Stimulated activated naive CD4-positive, alpha-beta T cell (primary cell): ENCODE measurements at regions not wholly inside any gene's neighbourhood (a gene's known extent, or its start where the extent isn't known, plus 50 kb on each side); places are given as distances from the start of the nearest gene placed in this dataset.
"Not testable (repeated sequence)": the region's sequence is repeated elsewhere in the genome, so short reads cannot be mapped to it uniquely, and the experiment has no call there.

Experiments used
- DNase-seq, 6 experiments: peaks; one replicate each; lab custom pipeline; 2025; lab: John Stamatoyannopoulos, UW

DNA sequence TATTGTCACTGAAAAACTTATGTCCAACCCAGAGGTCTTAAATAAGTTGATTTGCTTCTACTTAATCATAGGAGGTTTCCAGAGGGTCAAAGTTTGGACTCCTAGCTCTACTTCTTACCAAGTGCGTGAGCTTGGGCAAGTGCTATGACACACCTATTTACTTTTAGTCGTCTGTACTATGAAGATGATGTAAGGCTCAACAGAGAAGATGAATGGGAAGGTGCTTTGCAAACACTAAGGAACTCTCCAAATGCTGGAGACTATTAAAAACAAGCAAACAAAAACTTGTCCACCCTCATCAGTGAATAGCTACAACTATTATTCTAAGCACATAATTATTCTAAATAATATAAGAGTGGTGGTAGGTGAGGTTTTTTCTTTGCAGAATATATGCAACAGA lies 232.3 kb upstream of the USP24 start:
- DNase-seq = no peak

- no peak for DNase-seq
These were observed 231.2 kb upstream of the USP24 start for GRCh38 chr1:55446351-55446750.

- no peak for DNase-seq
These were observed 230.3 kb upstream of the USP24 start for GRCh38 chr1:55445416-55445815.

- DNase-seq = no peak
These were observed 229.5 kb upstream of the USP24 start for GRCh38 chr1:55444667-55445066.

- no peak for DNase-seq
These were observed 228.2 kb upstream of the USP24 start for GRCh38 chr1:55443175-55443915.

- no peak for DNase-seq
These were observed 226.3 kb upstream of the USP24 start for GRCh38 chr1:55441489-55441888.

DNA sequence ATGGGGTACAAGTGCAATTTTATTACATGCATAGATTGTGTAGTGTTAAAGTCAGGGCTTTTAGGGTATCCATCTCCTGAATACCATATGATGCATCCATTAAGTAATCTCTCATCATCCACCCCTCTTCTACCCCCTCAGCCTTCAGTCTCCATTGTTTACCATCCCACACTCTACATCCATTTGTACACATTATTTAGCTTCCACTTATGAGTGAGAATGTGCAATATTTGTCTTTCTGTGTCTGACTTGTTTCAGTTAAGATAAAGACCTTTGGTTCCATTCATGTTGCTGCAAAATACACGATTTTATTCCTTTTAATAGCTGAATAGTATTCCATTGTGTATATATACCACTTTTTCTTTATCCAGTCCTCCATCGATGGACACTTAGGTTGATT lies 222.5 kb upstream of the USP24 start:
- no peak for DNase-seq

DNA sequence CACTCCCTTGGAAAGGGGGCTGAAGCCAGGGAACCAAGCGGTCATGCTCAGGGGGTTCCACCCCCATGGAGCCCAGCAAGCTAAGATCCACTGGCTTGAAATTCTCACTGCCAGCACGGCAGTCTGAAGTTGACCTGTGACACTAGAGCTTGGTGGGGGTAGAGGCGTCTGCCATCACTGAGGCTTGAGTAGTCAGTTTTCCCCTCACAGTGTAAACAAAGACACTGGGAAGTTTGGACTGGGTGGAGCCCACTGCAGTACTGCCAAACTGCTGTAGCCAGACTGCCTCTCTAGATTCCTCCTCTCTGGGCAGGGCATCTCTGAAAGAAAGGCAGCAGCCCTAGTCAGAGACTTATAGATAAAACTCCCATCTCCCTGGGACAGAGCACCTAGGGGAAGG lies 215.6 kb upstream of the USP24 start:
- not testable (repeated sequence) for DNase-seq

- not testable (repeated sequence) for DNase-seq
These were observed 215.0 kb upstream of the USP24 start for GRCh38 chr1:55430206-55430605.

GRCh38 chr1:55428944-55429931 lies 214.1 kb upstream of the USP24 start:
- DNase-seq = no peak

DNA sequence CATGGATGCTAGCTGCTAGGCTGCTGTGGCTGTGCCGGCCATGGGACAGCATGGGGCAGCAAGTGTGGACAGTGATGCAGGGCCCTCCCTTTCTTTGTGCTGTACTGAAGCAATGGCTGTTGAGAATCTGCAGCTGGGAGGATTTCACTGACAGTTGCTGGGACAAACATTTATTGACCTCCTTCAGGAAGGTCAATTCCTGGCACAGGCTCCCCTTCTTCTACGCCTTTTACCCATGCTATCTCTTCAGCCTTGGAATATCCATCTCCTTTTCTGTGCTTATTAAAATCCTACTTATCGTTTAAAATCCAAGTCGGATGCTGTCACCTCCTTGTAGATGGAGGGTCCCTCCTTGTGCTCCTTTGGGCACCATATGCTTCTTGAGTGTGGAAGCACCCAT lies 213.1 kb upstream of the USP24 start:
- DNase-seq = no peak

DNA sequence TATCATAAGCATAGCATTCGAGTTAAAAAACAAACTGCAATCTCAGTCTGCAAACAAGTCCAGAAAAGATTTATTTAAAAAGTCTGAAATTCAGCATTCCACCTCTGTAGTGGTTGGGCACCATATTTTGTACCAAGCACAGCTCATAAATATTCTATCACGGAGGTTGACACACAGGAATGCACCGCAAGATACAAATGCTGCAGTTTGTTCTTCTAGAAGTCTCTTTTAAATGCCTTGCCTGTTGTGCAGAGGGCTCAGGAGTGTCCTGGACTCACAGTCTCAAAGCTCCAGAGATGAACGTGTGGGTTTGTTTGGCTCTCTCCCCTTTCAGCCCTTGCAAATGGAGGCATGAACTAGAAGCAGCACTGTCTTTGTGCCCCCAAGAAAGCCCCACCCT lies 212.4 kb upstream of the USP24 start:
- no peak for DNase-seq

GRCh38 chr1:55426619-55427018 lies 211.5 kb upstream of the USP24 start:
- no peak for DNase-seq

DNA sequence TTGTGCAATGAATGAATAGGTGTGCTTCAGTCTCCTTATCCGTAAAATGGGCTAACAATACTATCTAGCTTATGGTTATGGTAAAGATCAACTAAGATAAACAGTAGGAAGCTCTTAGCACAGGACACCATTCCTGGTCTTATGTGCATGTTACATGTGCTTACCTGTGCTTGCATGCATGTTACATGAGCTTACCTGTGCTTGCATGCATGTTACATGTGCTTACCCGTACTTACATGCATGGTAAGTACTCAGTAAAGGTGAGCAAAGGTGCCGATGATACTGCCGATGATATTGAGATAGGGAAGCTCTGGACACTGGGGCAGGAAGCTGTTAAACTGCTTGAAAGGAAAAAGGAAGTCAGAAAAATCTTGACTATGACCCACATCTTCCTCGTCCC lies 211.0 kb upstream of the USP24 start:
- DNase-seq = no peak

DNA sequence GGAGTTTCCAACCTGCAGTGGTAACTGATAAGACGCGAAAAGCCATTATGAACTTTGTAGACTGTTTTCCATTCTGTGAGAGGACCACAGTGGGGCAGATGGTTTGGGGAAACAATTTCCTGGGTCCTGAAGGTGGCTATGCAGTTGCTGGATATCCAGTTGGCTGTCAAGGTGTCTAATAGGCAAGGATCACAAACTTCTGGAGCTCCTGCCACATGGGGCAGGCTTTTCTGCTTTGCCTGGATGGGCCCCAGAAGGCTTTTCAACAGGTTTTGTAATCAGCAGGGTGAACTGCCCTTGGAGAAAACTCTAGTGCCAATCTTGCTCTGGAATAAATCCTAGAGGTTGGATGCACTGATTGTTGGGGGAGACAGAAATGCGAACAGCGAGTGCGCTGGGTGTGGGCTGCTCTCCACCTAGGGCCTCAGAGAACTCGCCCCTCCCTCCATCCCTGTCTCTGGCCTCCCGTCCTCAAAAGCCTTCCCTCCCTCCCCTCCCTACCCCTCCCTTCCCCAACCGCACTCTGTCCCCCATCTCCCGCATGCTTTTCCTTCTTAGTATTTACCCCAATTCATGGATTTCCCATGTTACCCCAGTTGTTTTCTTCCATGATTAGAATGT lies 210.3 kb upstream of the USP24 start:
- DNase-seq = no peak

DNA sequence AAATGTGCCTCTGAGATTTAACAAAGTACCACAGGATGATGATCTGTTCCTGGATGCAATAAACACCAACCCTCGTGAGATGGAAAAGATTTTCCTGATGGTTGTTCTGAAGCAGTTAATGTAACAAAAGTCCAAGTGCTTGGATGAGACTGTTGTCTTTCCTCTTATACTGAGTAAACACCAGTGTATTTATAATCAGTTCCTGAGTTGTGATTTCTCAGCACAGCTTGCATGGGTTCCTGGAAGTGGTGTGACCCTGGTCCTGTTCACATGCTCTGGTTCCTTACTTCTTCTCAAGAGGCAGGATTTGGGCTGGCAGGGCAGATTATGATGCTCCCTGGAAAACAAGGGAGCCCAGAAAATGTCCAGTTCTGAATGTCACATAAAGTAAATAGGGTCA lies 208.2 kb upstream of the USP24 start:
- no peak for DNase-seq

DNA sequence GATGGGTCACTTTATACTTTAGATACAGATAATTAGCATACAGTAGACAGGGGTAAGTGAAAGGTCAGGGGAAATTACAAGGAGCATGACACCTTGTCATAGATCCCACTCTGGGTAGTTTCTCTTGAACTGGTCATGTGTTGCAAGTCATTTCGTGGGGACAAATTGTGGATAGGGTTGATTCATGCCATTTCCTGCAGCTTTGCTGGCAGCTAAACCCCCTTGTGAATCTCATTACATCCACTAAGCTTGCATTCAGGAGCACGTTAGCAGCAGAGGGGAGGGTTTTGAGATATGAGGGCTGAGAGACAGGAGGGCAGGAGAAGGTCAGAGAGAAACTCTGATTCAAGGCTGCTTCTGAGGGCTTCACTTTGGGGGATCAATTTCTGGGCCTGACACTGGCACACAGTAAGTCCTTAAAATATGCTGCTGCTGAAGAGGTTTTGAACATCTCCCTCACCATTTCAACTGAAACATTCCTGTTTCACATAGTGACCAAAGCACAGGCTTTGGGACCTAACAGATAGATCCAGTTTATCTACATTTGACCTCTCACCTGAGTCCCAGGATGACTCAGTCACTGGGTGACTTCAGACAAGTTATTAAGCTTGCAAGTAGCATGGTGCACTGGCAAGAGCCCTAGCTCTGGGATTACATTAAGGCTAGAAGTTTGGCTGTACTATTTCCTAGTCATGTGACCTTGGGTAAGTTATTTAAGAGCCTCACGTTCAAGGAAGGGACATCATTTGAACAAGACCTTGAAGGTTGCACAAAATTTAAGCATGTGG lies 206.0 kb upstream of the USP24 start:
- DNase-seq = no peak

DNA sequence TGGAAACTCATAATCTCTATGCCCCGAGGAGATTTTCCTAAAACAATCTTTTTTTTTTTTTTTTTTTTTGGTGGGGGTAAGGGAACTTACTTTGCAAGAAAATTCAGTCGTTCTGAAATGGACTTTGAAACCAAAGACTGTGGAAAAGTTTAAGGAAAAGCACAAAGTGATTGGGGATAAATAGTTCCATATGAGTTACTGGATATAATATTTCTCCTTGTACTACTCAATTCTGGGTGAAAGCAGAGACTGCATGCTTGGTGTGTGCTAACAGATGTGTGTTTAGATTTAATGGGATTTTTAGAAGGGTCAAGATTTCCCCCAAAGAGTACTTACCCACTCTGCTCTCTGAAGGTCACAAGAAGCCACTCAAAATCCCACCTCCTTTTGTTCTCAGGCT lies 204.9 kb upstream of the USP24 start:
- no peak for DNase-seq

GRCh38 chr1:55418208-55419000 lies 203.2 kb upstream of the USP24 start:
- DNase-seq = no peak

GRCh38 chr1:55416164-55416842 lies 201.1 kb upstream of the USP24 start:
- no peak for DNase-seq

DNA sequence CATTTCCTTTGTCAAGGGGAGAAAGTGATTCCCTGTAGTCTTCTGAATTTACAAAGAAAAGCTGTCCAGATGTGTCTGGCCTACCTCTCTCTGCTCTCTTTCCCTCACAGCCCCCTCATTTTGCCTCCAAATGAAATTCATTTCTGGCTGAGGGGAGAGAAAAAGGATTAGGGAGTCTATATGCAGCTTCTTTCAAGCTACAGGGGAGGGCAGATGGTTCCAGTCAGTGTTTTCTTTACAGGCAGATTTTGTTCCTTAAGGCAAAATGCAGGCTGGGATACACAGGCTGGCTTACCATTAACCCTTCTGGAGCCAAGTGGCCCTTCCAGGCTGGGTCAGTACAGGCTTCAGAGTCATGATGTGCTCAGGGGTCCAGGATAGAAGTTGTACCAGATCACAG lies 198.1 kb upstream of the USP24 start:
- DNase-seq = no peak
